Calu3 (cell line): ENCODE measurements at regions not wholly inside any gene's neighbourhood (a gene's known extent, or its start where the extent isn't known, plus 50 kb on each side); places are given as distances from the start of the nearest gene placed in this dataset.

Experiments
- BruUV-seq: library from RNA; stranded (reverse); fragments of 400-500 nt; replicated peaks from 2 replicates; lab custom pipeline; 2021; lab: Mats Ljungman, UMichigan
- CTCF ChIA-PET: fragments of 300-600 bp; sonication (Branson Sonifier 250); formaldehyde crosslinking; loops from one replicate; lab custom pipeline; 2022; ENCODE audit warnings: antibody characterized with exemption; lab: Charles Lee
- DNase-seq: peaks from one replicate; pipeline ENCODE4 v3.0.0; 2022
- H3K27ac Mint-ChIP-seq: one replicate; pipeline ENCODE4 v1.8.0; 2022; ENCODE audit warnings: mixed read lengths; ENCODE audit not compliant: unreplicated experiment
- H3K27me3 Mint-ChIP-seq: one replicate; pipeline ENCODE4 v1.8.0; 2022; ENCODE audit warnings: mixed read lengths; ENCODE audit not compliant: unreplicated experiment
- H3K36me3 Mint-ChIP-seq: one replicate; pipeline ENCODE4 v1.8.0; 2022; ENCODE audit warnings: mild to moderate bottlenecking, moderate library complexity, mixed read lengths; ENCODE audit not compliant: insufficient read depth, unreplicated experiment
- H3K4me1 Mint-ChIP-seq: one replicate; pipeline ENCODE4 v1.8.0; 2022; ENCODE audit warnings: mild to moderate bottlenecking, low read depth, mixed read lengths; ENCODE audit not compliant: unreplicated experiment
- H3K4me3 Mint-ChIP-seq: one replicate; pipeline ENCODE4 v1.8.0; 2022; ENCODE audit warnings: mild to moderate bottlenecking, low read depth, moderate library complexity, mixed read lengths; ENCODE audit not compliant: unreplicated experiment
- H3K9me3 Mint-ChIP-seq: one replicate; pipeline ENCODE4 v1.8.0; 2022; ENCODE audit warnings: low read depth, mixed read lengths; ENCODE audit not compliant: unreplicated experiment
- CTCF ChIP-seq: fragments of 200-600 bp; IDR thresholded peaks from one replicate; pipeline ENCODE4 v1.8.0; 2022; ENCODE audit warnings: antibody characterized with exemption; ENCODE audit not compliant: unreplicated experiment
- intact Hi-C: fragments of 100-400 bp; cut with micrococcal nuclease; formaldehyde crosslinking; loops from one replicate; pipeline ENCODE4 v1.10.0; 2022; ENCODE audit not compliant: unreplicated experiment

DNA sequence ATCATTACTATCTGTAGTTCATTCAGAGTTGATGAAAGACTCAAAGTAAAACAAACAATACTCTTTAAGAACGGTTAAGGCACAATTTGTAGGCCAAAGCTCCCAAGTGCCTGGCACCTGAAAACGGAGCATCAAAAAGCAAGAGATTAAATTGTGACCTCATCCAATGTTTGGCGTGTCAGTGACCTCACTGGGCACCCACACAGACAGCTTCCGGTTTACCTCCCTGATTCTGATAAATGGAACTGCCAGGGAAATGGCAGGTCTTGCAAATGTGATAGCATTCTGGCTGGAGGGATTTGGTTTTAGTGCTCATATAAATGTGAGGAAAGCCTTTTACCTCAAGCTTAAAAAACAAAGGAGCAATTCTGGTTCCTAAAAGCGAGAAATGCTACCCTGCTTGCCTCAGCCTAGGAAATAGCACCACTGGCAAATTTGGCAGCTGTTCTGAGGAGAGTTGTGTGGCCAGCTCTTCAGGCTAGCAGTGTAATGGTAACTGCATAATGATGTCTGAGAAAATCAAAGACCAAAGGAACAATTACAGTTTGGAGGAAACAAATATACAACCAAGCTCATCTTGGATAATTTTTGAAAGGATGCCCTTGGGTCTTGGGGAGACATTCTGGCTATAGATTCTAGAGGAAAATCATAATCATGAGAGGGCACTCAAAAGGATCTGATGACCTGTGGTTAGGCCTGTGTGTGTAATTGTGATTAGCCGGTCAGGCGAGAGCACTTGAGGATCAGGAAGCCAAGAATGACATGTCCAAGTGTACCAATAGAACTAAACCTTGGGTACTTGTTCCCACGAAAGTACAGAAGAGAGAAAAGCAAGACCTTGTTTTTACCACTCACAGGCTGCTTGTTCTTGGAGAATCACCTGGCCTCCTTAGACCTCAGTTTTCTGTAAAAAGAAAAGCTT, 174.3 kb downstream of the TFAP2B start:
- H3K27ac Mint-ChIP-seq = no peak overlapping the region
- intact Hi-C loops = no loop called here
- no peak for DNase-seq
- TF ChIP-seq CTCF = no peak
- H3K27me3 Mint-ChIP-seq = no peaks in the 10 kb centered on the region
- H3K9me3 Mint-ChIP-seq = peaks cover 2% of the 10 kb centered on the region
- H3K36me3 Mint-ChIP-seq = no peaks in the 10 kb centered on the region
- no TSS peak for BruUV-seq
- CTCF ChIA-PET = no interaction called here
- H3K4me3 Mint-ChIP-seq = no peak overlapping the region
- H3K4me1 Mint-ChIP-seq = no peaks in the 10 kb centered on the region

- Mint-ChIP-seq H3K36me3 (no peaks in the 10 kb centered on the region), H3K27ac (no peak overlapping the region), H3K9me3 (no peaks in the 10 kb centered on the region), H3K27me3 (no peaks in the 10 kb centered on the region), H3K4me3 (no peak overlapping the region), H3K4me1 (no peaks in the 10 kb centered on the region)
- CTCF ChIA-PET = no interaction called here
- TF ChIP-seq CTCF = no peak
- no peak for DNase-seq
- intact Hi-C loops = no loop called here
- BruUV-seq = no TSS peak
Measured at GRCh38 chr6:50993941-50994720, 175.5 kb downstream of the TFAP2B start.

- no peak for TF ChIP-seq CTCF
- no TSS peak for BruUV-seq
- H3K4me3 Mint-ChIP-seq = no peak overlapping the region
- H3K27ac Mint-ChIP-seq = no peak overlapping the region
- intact Hi-C loops = no loop called here
- no peaks in the 10 kb centered on the region for H3K9me3 Mint-ChIP-seq
- DNase-seq = no peak
- no peaks in the 10 kb centered on the region for H3K36me3 Mint-ChIP-seq
- H3K4me1 Mint-ChIP-seq = no peaks in the 10 kb centered on the region
- H3K27me3 Mint-ChIP-seq = no peaks in the 10 kb centered on the region
- CTCF ChIA-PET = no interaction called here
Measured at GRCh38 chr6:50995036-50995435, 176.4 kb downstream of the TFAP2B start.

DNA sequence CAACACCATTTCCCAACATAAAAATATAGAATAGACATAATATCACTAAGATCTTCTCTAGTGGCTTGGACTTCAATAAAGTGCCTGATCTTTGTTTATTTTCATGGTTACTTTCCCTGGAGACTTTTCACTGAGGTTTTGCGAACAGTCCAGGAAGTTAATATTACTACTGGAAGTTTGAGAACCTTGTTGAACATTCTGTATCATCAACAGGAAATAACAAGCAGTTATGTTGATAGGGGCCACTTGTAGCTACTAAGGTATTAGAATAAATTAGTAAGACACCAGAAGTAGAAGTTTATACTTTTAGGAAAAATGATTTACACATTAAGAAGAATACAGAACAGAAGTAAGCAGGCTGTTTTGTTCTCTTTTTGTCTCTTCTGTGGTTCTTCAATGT, 180.2 kb downstream of the TFAP2B start:
- DNase-seq = no peak
- Mint-ChIP-seq H3K9me3 (no peaks in the 10 kb centered on the region), H3K36me3 (no peaks in the 10 kb centered on the region), H3K27me3 (no peaks in the 10 kb centered on the region), H3K4me3 (no peak overlapping the region), H3K27ac (no peak overlapping the region), H3K4me1 (no peaks in the 10 kb centered on the region)
- BruUV-seq = no TSS peak
- CTCF ChIA-PET = no interaction called here
- TF ChIP-seq CTCF = no peak
- intact Hi-C loops = no loop called here
